T-cell (primary cell): ENCODE measurements at regions not wholly inside any gene's neighbourhood (a gene's known extent, or its start where the extent isn't known, plus 50 kb on each side); places are given as distances from the start of the nearest gene placed in this dataset.
"Not testable (repeated sequence)": the region's sequence is repeated elsewhere in the genome, so short reads cannot be mapped to it uniquely, and the experiment has no call there.

Experiments
- ATAC-seq, 4 experiments: fragments of 200-7000 bp in 3 of 4; fragments of 150-1000 bp in 1 of 4; cut with Tn5 transposase; replicated peaks in 1 of 4; 1 replicate in 3 of 4; 2 replicates in 1 of 4; pipeline ENCODE4 v1.10.0; 2021; ENCODE audit warnings: moderate library complexity in 3 of 4, mild to moderate bottlenecking in 2 of 4, moderate number of reproducible peaks in 1 of 4
- CTCF ChIA-PET, 2 donors: fragments of 300-600 bp; sonication (Branson Sonifier 250); formaldehyde crosslinking; loops; one replicate each; lab custom pipeline; 2022; ENCODE audit warnings: antibody characterized with exemption in 2 of 2; lab: Charles Lee
- POLR2A ChIA-PET, 2 donors: fragments of 300-600 bp; sonication (Branson Sonifier 250); formaldehyde crosslinking; loops; one replicate each; lab custom pipeline; 2022; ENCODE audit warnings: antibody characterized with exemption in 2 of 2; lab: Charles Lee
- DNase-seq, 35 experiments: peaks; one replicate each; pipeline versions ENCODE4 v3.0.0 to v3.0.0-alpha.2; 2013 to 2023
- H3K27ac ChIP-seq: one replicate; pipeline ENCODE4 v1.5.1; 2013; ENCODE audit warnings: low read length
- H3K27me3 ChIP-seq, 2 experiments: replicated peaks in 1 of 2; 1 replicate in 1 of 2; 2 replicates in 1 of 2; pipeline versions ENCODE4 v1.6.1 to v1.7.0; 2013; ENCODE audit warnings: low read length in 1 of 2, mixed read lengths in 1 of 2; ENCODE audit not compliant: control insufficient read depth in 2 of 2, insufficient read depth in 2 of 2; ENCODE audit errors: extremely low read depth in 1 of 2
- H3K36me3 ChIP-seq, 2 donors: 1 replicate in 1 of 2; 2 replicates in 1 of 2; pipeline versions ENCODE4 v1.6.1 to v1.7.0; 2013; ENCODE audit warnings: low read length in 1 of 2; ENCODE audit not compliant: control insufficient read depth in 2 of 2, insufficient read depth in 1 of 2; ENCODE audit errors: extremely low read depth in 1 of 2
- H3K4me1 ChIP-seq, 2 experiments: 1 replicate in 1 of 2; 2 replicates in 1 of 2; pipeline versions ENCODE4 v1.6.1 to v1.7.0; 2013; ENCODE audit warnings: low read length in 2 of 2, mixed read lengths in 1 of 2; ENCODE audit not compliant: insufficient read depth in 2 of 2, control insufficient read depth in 1 of 2; ENCODE audit errors: extremely low read depth in 1 of 2
- H3K4me3 ChIP-seq, 2 donors: 1 replicate in 1 of 2; 2 replicates in 1 of 2; pipeline versions ENCODE4 v1.5.1 to v1.7.0; 2013; ENCODE audit warnings: mild to moderate bottlenecking in 2 of 2, low read length in 1 of 2, moderate library complexity in 1 of 2; ENCODE audit not compliant: control insufficient read depth in 1 of 2; ENCODE audit errors: extremely low read depth in 1 of 2
- H3K9me3 ChIP-seq: 2 replicates; pipeline ENCODE4 v1.7.0; 2013
- H3K27ac Mint-ChIP-seq, 2 donors: one replicate each; pipeline ENCODE4 v1.8.0; 2020 to 2021; ENCODE audit warnings: mild to moderate bottlenecking in 2 of 2, mixed read lengths in 2 of 2
- H3K27me3 Mint-ChIP-seq, 2 donors: one replicate each; pipeline ENCODE4 v1.8.0; 2021 to 2022; ENCODE audit warnings: mixed read lengths in 2 of 2
- H3K36me3 Mint-ChIP-seq: one replicate; pipeline ENCODE4 v1.8.0; 2021; ENCODE audit warnings: mixed read lengths
- H3K4me1 Mint-ChIP-seq, 3 donors: one replicate each; pipeline ENCODE4 v1.8.0; 2020 to 2022; ENCODE audit warnings: mixed read lengths in 3 of 3, mild to moderate bottlenecking in 1 of 3
- H3K4me3 Mint-ChIP-seq, 3 donors: one replicate each; pipeline ENCODE4 v1.8.0; 2020 to 2022; ENCODE audit warnings: mild to moderate bottlenecking in 3 of 3, mixed read lengths in 3 of 3, moderate library complexity in 3 of 3
- H3K9me3 Mint-ChIP-seq, 3 donors: one replicate each; pipeline ENCODE4 v1.8.0; 2020 to 2022; ENCODE audit warnings: mixed read lengths in 3 of 3
- WGBS: methylation state at CpG from one replicate; pipeline ENCODE4 v1.1.5; 2013; ENCODE audit warnings: missing lambda C conversion rate; ENCODE audit not compliant: insufficient coverage; 5-methylcytosine and 5-hydroxymethylcytosine counted together

GRCh38 chr14:52153939-52154338 lies 85.1 kb upstream of the NID2 start:
- Mint-ChIP-seq H3K4me1 (peaks cover 25 to 63% (median 46%) of the 10 kb centered on the region in 3 donors), H3K36me3 (peaks cover 3% of the 10 kb centered on the region), H3K9me3 (peaks cover 0 to 2% (median 0%) of the 10 kb centered on the region in 3 donors), H3K4me3 (peak overlapping the region in 1 of 3 donors; percentile 68), H3K27ac (peak overlapping the region; percentile 61 to 76), H3K27me3 (no peaks in the 10 kb centered on the region)
- DNase-seq (peak in 1 of 35 experiments; percentile 9), ATAC-seq (peak in 2 of 4 experiments; percentile 54 to 56)
- WGBS: no CpG with 5 or more reads among the region's 1 CpG
- Histone ChIP-seq H3K27me3 (peaks cover 0 to 7% of the 10 kb centered on the region in 2 experiments), H3K36me3 (no peaks in the 10 kb centered on the region), H3K4me3 (no peak overlapping the region), H3K4me1 (peaks cover 20 to 35% of the 10 kb centered on the region in 2 experiments), H3K27ac (peak overlapping the region; percentile 31), H3K9me3 (no peaks in the 10 kb centered on the region)
- POLR2A ChIA-PET: interaction anchor here (0.6 to 0.7 kb wide), 5 partner anchors 16 to 1059 kb away, joined by 3 to 6 read pairs (median 4); partner anchors contain the start of gene TRIM9 (in 1 of the 2)
- CTCF ChIA-PET: interaction anchor here (0.6 to 0.9 kb wide), 2 partner anchors 9 to 175 kb away, joined by 3 to 4 read pairs; no protein-coding TSS in a partner anchor

GRCh38 chr14:52150162-52150561 lies 81.3 kb upstream of the NID2 start:
- H3K4me3 ChIP-seq: no peak overlapping the region
- no peak overlapping the region for H3K4me3 Mint-ChIP-seq
- no peaks in the 10 kb centered on the region for H3K9me3 ChIP-seq
- DNase-seq: no peak
- peaks cover 17 to 22% of the 10 kb centered on the region in 2 experiments for H3K4me1 ChIP-seq
- 94% methylated on average over 2 of the region's 2 CpGs for WGBS
- ChIA-PET POLR2A (no interaction called here), CTCF (no interaction called here)
- peaks cover 3% of the 10 kb centered on the region for H3K36me3 Mint-ChIP-seq
- H3K27ac ChIP-seq: no peak overlapping the region
- H3K9me3 Mint-ChIP-seq: no peaks in the 10 kb centered on the region
- peaks cover 0 to 7% of the 10 kb centered on the region in 2 experiments for H3K27me3 ChIP-seq
- no peaks in the 10 kb centered on the region for H3K36me3 ChIP-seq
- ATAC-seq: no peak
- H3K4me1 Mint-ChIP-seq: peaks cover 32 to 61% (median 55%) of the 10 kb centered on the region in 3 donors
- H3K27ac Mint-ChIP-seq: no peak overlapping the region
- peaks cover 2 to 4% of the 10 kb centered on the region in 2 donors for H3K27me3 Mint-ChIP-seq

- WGBS: 83% methylated on average over 1 of the region's 1 CpG
Measured at GRCh38 chr14:52148371-52148770, 79.5 kb upstream of the NID2 start.

GRCh38 chr14:52146504-52146903 lies 77.6 kb upstream of the NID2 start:
- CTCF ChIA-PET: interaction anchor here in 1 of 2 donors (0.8 to 1.0 kb wide), 3 partner anchors 23 to 152 kb away, joined by 3 read pairs; no protein-coding TSS in a partner anchor
- peaks cover 0 to 7% of the 10 kb centered on the region in 2 experiments for H3K27me3 ChIP-seq
- POLR2A ChIA-PET: no interaction called here
- no peak overlapping the region for H3K4me3 ChIP-seq
- Mint-ChIP-seq H3K4me1 (peaks cover 13 to 36% (median 24%) of the 10 kb centered on the region in 3 donors), H3K36me3 (peaks cover 3% of the 10 kb centered on the region), H3K4me3 (no peak overlapping the region), H3K27ac (no peak overlapping the region), H3K9me3 (peaks cover 0 to 8% (median 0%) of the 10 kb centered on the region in 3 donors), H3K27me3 (peaks cover 2 to 4% of the 10 kb centered on the region in 2 donors)
- H3K4me1 ChIP-seq: peaks cover 2 to 9% of the 10 kb centered on the region in 2 experiments
- no peak for ATAC-seq
- no peaks in the 10 kb centered on the region for H3K9me3 ChIP-seq
- no peaks in the 10 kb centered on the region for H3K36me3 ChIP-seq
- no peak overlapping the region for H3K27ac ChIP-seq
- DNase-seq: no peak
- WGBS: no CpG with 5 or more reads among the region's 2 CpGs

More at GRCh38 chr14:52148371-52148770, 79.5 kb upstream of the NID2 start:
- Mint-ChIP-seq H3K36me3 (peaks cover 3% of the 10 kb centered on the region), H3K27me3 (peaks cover 2 to 4% of the 10 kb centered on the region in 2 donors), H3K4me1 (peaks cover 15 to 43% (median 37%) of the 10 kb centered on the region in 3 donors), H3K27ac (no peak overlapping the region), H3K4me3 (no peak overlapping the region), H3K9me3 (peaks cover 0 to 8% (median 0%) of the 10 kb centered on the region in 3 donors)
- ChIA-PET POLR2A (no interaction called here), CTCF (no interaction called here)
- no peaks in the 10 kb centered on the region for H3K9me3 ChIP-seq
- H3K27ac ChIP-seq: no peak overlapping the region
- no peaks in the 10 kb centered on the region for H3K36me3 ChIP-seq
- H3K4me1 ChIP-seq: peaks cover 2 to 9% of the 10 kb centered on the region in 2 experiments
- no peak overlapping the region for H3K4me3 ChIP-seq
- ATAC-seq (no peak), DNase-seq (no peak)
- H3K27me3 ChIP-seq: peaks cover 0 to 7% of the 10 kb centered on the region in 2 experiments

GRCh38 chr14:52144099-52144498 lies 75.2 kb upstream of the NID2 start:
- H3K27me3 ChIP-seq, CTCF ChIA-PET, H3K27ac Mint-ChIP-seq, ATAC-seq, H3K36me3 Mint-ChIP-seq, H3K4me1 ChIP-seq, H3K27ac ChIP-seq, H3K36me3 ChIP-seq, H3K9me3 ChIP-seq, H3K4me3 ChIP-seq, DNase-seq, H3K27me3 Mint-ChIP-seq, H3K9me3 Mint-ChIP-seq, H3K4me3 Mint-ChIP-seq: not testable (repeated sequence)
- WGBS: no CpG with 5 or more reads among the region's 2 CpGs
- H3K4me1 Mint-ChIP-seq: peaks cover 9 to 26% (median 10%) of the 10 kb centered on the region in 3 donors
- POLR2A ChIA-PET: interaction anchor here in 1 of 2 donors (0.7 kb wide), 1 partner anchor 219 kb away, joined by 9 read pairs; no protein-coding TSS in a partner anchor

DNA sequence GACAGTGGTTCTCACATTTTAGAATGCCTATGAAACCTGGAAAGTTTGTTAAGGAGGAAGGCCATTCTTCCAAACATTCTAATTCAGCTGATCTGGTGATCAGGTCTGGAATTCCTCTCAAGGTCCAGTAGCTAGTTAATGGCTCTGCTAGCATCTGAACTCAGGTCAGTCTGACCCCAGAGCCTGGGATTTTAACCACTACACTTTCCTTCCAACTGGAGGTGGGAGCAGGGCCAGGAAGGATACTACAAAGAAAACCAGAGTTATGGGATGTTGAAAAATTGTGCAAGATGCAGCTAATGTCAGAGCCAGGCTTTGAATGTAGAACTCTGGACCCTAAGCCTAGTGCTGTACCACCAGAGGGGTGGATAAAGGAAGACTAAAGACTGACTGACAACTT lies 73.6 kb upstream of the NID2 start:
- no peaks in the 10 kb centered on the region for H3K36me3 Mint-ChIP-seq
- peaks cover 2 to 4% of the 10 kb centered on the region in 2 donors for H3K27me3 Mint-ChIP-seq
- ATAC-seq (no peak), DNase-seq (no peak)
- H3K9me3 ChIP-seq: no peaks in the 10 kb centered on the region
- no peak overlapping the region for H3K4me3 Mint-ChIP-seq
- no peaks in the 10 kb centered on the region for H3K27me3 ChIP-seq
- H3K4me3 ChIP-seq: no peak overlapping the region
- ChIA-PET POLR2A (no interaction called here), CTCF (no interaction called here)
- no peak overlapping the region for H3K27ac Mint-ChIP-seq
- H3K4me1 Mint-ChIP-seq: peaks cover 0 to 12% (median 7%) of the 10 kb centered on the region in 3 donors
- H3K4me1 ChIP-seq: no peaks in the 10 kb centered on the region
- no peaks in the 10 kb centered on the region for H3K36me3 ChIP-seq
- no peak overlapping the region for H3K27ac ChIP-seq
- peaks cover 0 to 8% (median 0%) of the 10 kb centered on the region in 3 donors for H3K9me3 Mint-ChIP-seq
